B cell (primary cell): ENCODE measurements at regions not wholly inside any gene's neighbourhood (a gene's known extent, or its start where the extent isn't known, plus 50 kb on each side); places are given as distances from the start of the nearest gene placed in this dataset.

Experiments used
- CTCF ChIP-seq: fragments of 200-600 bp; IDR thresholded peaks from one replicate; pipeline ENCODE4 v1.8.0; 2022; ENCODE audit warnings: antibody characterized with exemption, mild to moderate bottlenecking
- EZH2 ChIP-seq: IDR thresholded peaks from 2 replicates; pipeline ENCODE4 v1.6.1; 2012; ENCODE audit warnings: borderline replicate concordance, low read depth, mild to moderate bottlenecking, moderate library complexity, low read length; ENCODE audit not compliant: insufficient read depth, poor library complexity, severe bottlenecking

- TF ChIP-seq CTCF (no peak), EZH2 (no peak)
These were observed 487.4 kb upstream of the ADGRL2 start for GRCh38 chr1:81313289-81313688.
